Iris pigment epithelial cell (primary cell): ENCODE measurements at regions not wholly inside any gene's neighbourhood (a gene's known extent, or its start where the extent isn't known, plus 50 kb on each side); places are given as distances from the start of the nearest gene placed in this dataset.

ENCODE experiments used
- DNase-seq: peaks from one replicate; pipeline ENCODE4 v3.0.0-alpha.2; 2011; ENCODE audit warnings: low read depth

GRCh38 chr5:56346741-56347535 is 113.8 kb upstream of the ANKRD55 start:
- DNase-seq = peak; percentile 99

GRCh38 chr5:56346044-56346710 is 113.0 kb upstream of the ANKRD55 start:
- DNase-seq = no peak

- DNase-seq = no peak
Measured at GRCh38 chr5:56345352-56345751, 112.2 kb upstream of the ANKRD55 start.

- DNase-seq = no peak
Measured at GRCh38 chr5:56344594-56344993, 111.5 kb upstream of the ANKRD55 start.

GRCh38 chr5:56343988-56344387 is 110.9 kb upstream of the ANKRD55 start:
- no peak for DNase-seq

- DNase-seq = no peak
Measured at GRCh38 chr5:56342616-56343015, 109.5 kb upstream of the ANKRD55 start.

GRCh38 chr5:56340196-56340980 is 107.3 kb upstream of the ANKRD55 start:
- peak; percentile 82 for DNase-seq

GRCh38 chr5:56339732-56340131 is 106.6 kb upstream of the ANKRD55 start:
- DNase-seq = no peak

- DNase-seq = no peak
Measured at GRCh38 chr5:56337715-56338319, 104.7 kb upstream of the ANKRD55 start.

GRCh38 chr5:56335212-56335611 is 102.1 kb upstream of the ANKRD55 start:
- DNase-seq = no peak

GRCh38 chr5:56330806-56331205 is 97.7 kb upstream of the ANKRD55 start:
- DNase-seq = no peak

GRCh38 chr5:56330167-56330566 is 97.0 kb upstream of the ANKRD55 start:
- DNase-seq = no peak

- DNase-seq = no peak
Measured at GRCh38 chr5:56329652-56330051, 96.5 kb upstream of the ANKRD55 start.

GRCh38 chr5:56328753-56329560 is 95.8 kb upstream of the ANKRD55 start:
- peak; percentile 76 for DNase-seq

- DNase-seq = no peak
Measured at GRCh38 chr5:56327809-56328208, 94.7 kb upstream of the ANKRD55 start.

GRCh38 chr5:56326770-56327169 is 93.6 kb upstream of the ANKRD55 start:
- DNase-seq = no peak

GRCh38 chr5:56326116-56326515 is 93.0 kb upstream of the ANKRD55 start:
- no peak for DNase-seq

GRCh38 chr5:56325039-56325438 is 91.9 kb upstream of the ANKRD55 start:
- DNase-seq = no peak

- peak; percentile 83 for DNase-seq
Measured at GRCh38 chr5:56323505-56323904, 90.4 kb upstream of the ANKRD55 start.

GRCh38 chr5:56322592-56322991 is 89.5 kb upstream of the ANKRD55 start:
- DNase-seq = no peak

GRCh38 chr5:56321236-56321881 is 88.2 kb upstream of the ANKRD55 start:
- DNase-seq = no peak
